ENCODE measurements at regions not wholly inside any gene's neighbourhood (a gene's known extent, or its start where the extent isn't known, plus 50 kb on each side); places are given as distances from the start of the nearest gene placed in this dataset.

- TF ChIP-seq ZNF124 (CRISPR knock-in tag; IDR thresholded peaks at IDR 0.05) (no peak), MATR3 (CRISPR knock-in tag; IDR thresholded peaks at IDR 0.05) (no peak), KDM4B (CRISPR knock-in tag; IDR thresholded peaks at IDR 0.05) (no peak), ZSCAN22 (CRISPR knock-in tag; IDR thresholded peaks at IDR 0.05) (no peak), WIZ (CRISPR knock-in tag; IDR thresholded peaks at IDR 0.05) (no peak), GMEB2 (CRISPR knock-in tag; IDR thresholded peaks at IDR 0.05; ENCODE audit: low read depth) (no peak), ZNF318 (CRISPR knock-in tag; IDR thresholded peaks at IDR 0.05) (no peak), KLF16 (CRISPR knock-in tag; IDR thresholded peaks at IDR 0.05) (no peak), SALL1 (CRISPR knock-in tag; IDR thresholded peaks at IDR 0.05) (no peak), NCOA1 (CRISPR knock-in tag; IDR thresholded peaks at IDR 0.05) (no peak), THAP8 (CRISPR knock-in tag; IDR thresholded peaks at IDR 0.05; ENCODE audit: borderline replicate concordance) (no peak), KAT7 (CRISPR knock-in tag; IDR thresholded peaks at IDR 0.05; ENCODE audit: borderline replicate concordance) (no peak), IRX3 (CRISPR knock-in tag; IDR thresholded peaks at IDR 0.05; ENCODE audit: borderline replicate concordance, low read depth) (no peak), MTF1 (CRISPR knock-in tag; IDR thresholded peaks at IDR 0.05) (no peak), ZNF572 (CRISPR knock-in tag; IDR thresholded peaks at IDR 0.05) (no peak)
- Histone ChIP-seq H3K4me2 (ENCODE audit: low read depth, low read length) (no peak overlapping the region), H4K20me1 (ENCODE audit: insufficient read depth, low read length) (no peaks in the 10 kb centered on the region), H3K27me3 (ENCODE audit: control insufficient read depth in 1 of 2, insufficient read depth in 2 of 2, low read length in 2 of 2) (no peaks in the 10 kb centered on the region), H2AFZ (ENCODE audit: low read length) (no peak overlapping the region), H3K4me3 (replicated peaks in 1 of 3; ENCODE audit: insufficient read depth in 1 of 3, low read depth in 2 of 3, low read length in 3 of 3) (no peak overlapping the region), H3K9me3 (ENCODE audit: low read length) (peaks cover 10% of the 10 kb centered on the region; the same call in 1 of the 2 replicates), H3K27ac (ENCODE audit: extremely low read length, insufficient read depth, low read length) (no peak overlapping the region), H3K36me3 (replicated peaks in 1 of 2; ENCODE audit: control insufficient read depth in 1 of 2, insufficient read depth in 2 of 2, low read length in 2 of 2) (no peaks in the 10 kb centered on the region), H3K9ac (ENCODE audit: insufficient read depth, low read depth, low read length) (no peak overlapping the region), H3K79me2 (ENCODE audit: insufficient read depth, low read length) (no peaks in the 10 kb centered on the region), H3K4me1 (ENCODE audit: insufficient read depth, low read length) (no peaks in the 10 kb centered on the region)
- ChIA-PET CTCF (ENCODE audit: low intra/inter-chr PET ratio, low total read pairs) (no interaction called here), POLR2A (no interaction called here)
- BruUV-seq (replicated peaks): no TSS peak
- intact Hi-C loops (cut with micrococcal nuclease; ENCODE audit: unreplicated experiment) (no loop called here), in situ Hi-C loops (cut with HindIII; ENCODE audit: extremely low pct_ligation_motif_present, low pct_unique_long_range_greater_than_20kb) (no loop called here)
- no peak for DNase-seq (ENCODE audit: low spot score)
- FAIRE-seq: no peak
- 1% methylated on average over 2 of the region's 2 CpGs for WGBS (ENCODE audit: low lambda C conversion rate)
- no peak for ATAC-seq
Measured at GRCh38 chr2:12883906-12884305, 167.2 kb downstream of the TRIB2 start.

Data from HepG2 (cell line).